Glomerular endothelial cell (primary cell): ENCODE measurements at regions not wholly inside any gene's neighbourhood (a gene's known extent, or its start where the extent isn't known, plus 50 kb on each side); places are given as distances from the start of the nearest gene placed in this dataset.
"Not testable (repeated sequence)": the region's sequence is repeated elsewhere in the genome, so short reads cannot be mapped to it uniquely, and the experiment has no call there.

ENCODE experiments used
- DNase-seq: peaks from one replicate; pipeline ENCODE4 v3.0.0-alpha.2; 2011; ENCODE audit warnings: low read depth, low spot score; ENCODE audit errors: extremely low read depth

- no peak for DNase-seq
These were observed 90.3 kb upstream of the RANBP6 start for GRCh38 chr9:6105738-6106137.

GRCh38 chr9:6104406-6104805 is 89.0 kb upstream of the RANBP6 start:
- DNase-seq = not testable (repeated sequence)

- not testable (repeated sequence) for DNase-seq
These were observed 88.5 kb upstream of the RANBP6 start for GRCh38 chr9:6103911-6104310.

DNA sequence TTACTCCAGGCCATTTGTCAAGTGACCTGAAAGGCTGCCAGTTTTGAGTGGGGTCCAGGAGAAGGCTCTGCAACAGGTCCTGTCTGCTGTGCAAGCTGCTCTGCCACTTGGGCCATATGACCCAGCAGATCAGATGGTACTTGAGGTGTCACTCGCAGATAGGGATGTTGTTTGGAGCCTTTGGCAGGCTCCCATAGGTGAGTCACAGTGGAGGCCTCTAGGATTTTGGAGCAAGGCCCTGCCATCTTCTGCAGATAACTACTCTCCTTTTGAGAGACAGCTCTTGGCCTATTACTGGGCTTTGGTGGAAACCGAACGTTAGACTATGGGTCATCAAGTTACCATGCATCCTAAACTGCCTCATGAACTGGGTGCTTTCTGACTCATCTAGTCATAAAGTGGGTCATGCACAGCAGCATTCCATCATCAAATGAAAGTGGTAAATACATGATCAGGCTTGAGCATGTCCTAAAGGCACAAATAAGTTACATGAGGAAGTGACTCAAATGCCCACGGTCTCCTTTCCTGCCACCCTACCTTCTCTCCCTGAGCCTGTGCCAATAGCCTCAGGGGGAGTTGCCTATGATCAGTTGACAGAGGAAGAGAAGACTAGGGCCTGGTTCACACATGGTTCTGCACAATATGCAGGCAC is 87.0 kb upstream of the RANBP6 start:
- DNase-seq = not testable (repeated sequence)

- not testable (repeated sequence) for DNase-seq
These were observed 86.3 kb upstream of the RANBP6 start for GRCh38 chr9:6101725-6102124.

GRCh38 chr9:6099346-6099745 is 83.9 kb upstream of the RANBP6 start:
- DNase-seq = not testable (repeated sequence)

- DNase-seq = no peak
These were observed 83.0 kb upstream of the RANBP6 start for GRCh38 chr9:6098431-6098830.

DNA sequence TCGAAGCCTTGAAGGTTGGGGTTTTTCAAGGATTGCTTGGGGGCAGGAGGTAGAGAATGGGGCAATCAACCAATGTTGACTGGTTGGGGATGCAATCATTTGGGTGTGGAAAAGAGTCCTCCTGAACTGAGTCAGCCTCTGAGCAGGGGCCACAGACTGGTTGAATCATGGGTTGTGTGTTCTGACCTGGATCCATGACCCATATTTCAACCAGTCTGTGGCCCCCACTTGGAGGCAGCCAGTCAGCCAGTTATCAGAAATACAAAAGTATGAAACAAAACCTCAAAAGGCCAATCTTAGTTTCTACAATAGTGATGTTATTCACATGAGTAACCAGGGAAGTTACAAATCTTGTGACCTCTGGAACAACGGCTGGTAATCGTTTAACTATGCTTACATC is 81.4 kb upstream of the RANBP6 start:
- no peak for DNase-seq

DNA sequence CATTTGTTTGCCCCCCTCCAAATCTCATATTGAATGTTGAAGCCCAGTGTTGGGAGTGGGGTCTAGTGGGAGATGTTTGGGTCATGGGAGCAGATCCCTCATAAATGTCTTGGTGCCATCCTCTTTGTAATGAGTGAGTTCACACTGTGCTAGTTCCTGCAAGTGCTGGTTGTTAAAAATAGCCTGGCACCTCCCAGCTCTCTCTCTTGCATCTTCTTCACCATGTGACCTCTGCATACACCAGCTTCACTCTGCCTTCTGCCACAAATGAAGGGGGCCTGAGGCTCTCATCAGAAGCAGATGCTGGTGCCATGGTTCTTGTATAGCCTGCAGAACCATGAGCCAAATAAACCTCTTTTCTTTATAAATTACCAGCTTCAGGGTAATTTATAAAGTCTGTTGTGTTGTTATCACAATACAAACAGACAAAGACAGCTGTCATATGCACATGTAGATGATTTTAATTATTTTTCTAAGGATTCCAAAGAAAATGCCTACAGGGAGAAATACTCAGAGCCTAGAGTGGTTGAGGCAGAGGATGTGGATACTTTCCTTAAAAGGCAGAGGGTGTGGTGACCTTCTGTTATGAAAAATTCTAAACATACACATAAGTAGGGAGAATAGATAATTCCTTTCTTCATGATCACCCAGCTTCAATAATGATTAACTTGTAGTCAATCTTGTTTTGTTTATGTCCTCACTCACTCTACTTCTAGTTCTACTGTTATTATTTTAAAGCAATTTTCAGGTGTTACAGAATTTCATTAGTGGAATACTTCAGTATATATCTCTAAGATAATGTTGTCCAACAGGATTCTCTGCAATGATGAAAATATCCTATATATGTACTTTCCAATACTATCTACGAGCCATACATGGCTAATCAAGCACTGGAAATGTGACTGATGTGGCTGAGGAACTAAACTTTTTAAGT is 75.1 kb upstream of the RANBP6 start:
- no peak for DNase-seq

DNA sequence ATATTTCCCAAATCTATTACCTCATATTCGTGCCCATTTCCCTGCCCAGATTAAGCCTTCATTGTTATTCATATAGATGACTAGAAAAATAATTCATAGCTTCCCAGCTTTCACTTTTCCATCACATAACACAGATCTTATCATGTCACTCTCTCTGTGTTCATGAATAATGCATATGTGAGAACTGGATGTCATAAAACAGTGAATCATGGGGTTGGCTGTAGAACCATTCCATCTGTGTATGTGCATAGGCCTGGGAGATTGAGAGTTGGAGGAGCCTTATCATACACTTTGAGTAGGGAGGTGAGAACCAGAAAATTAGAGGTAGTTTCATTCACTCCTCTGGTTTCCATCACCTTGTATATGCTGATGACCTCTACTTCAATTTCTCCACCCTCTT is 73.9 kb upstream of the RANBP6 start:
- DNase-seq = no peak

GRCh38 chr9:6086006-6086655 is 70.7 kb upstream of the RANBP6 start:
- no peak for DNase-seq

DNA sequence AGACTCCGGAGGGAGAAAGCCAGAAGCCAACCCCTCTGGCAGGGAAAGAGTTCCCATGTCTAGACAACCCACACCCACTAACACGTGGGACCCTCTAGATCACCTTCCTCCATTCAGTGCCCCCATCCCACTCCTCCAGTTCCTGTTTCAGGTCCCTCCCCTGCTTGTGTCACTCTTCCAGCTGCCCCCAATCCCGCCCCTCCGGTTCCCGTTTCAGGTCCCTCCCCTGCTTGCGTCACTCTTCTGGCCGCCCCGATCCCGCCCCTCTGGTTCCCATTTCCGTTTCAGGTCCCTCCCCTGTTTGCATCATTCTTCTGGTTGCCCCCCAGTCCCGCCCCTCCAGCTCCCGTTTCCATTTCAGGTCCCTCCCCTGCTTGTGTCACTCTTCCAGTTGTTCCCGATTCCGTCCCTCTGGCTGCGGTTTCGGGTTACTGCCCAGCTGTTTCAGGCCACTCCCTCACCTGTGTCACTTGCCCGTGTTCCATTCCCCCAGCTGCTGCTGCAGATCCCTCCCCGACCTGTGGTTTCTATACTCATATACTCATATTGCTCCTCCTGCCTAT is 64.8 kb upstream of the RANBP6 start:
- peak; percentile 62 for DNase-seq

DNA sequence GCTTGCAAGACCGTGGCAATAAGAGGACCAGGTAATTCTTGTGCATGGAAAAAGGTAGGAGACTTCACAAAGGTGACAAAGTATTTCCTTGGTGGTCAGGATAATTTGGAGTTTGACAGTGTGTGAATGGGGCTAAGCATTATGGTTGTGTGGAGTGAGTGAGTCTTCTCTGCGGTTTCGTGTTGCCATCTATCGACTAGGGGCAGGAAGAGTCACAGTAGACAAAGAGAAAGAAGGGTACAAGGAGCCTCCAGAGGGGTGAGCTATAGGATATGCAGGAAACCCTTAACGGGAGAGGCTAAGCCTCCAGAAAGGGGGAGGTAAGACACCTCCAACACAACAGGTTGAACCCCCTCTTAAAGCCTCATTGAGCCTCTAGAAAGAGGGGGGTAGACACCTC is 64.0 kb upstream of the RANBP6 start:
- no peak for DNase-seq

GRCh38 chr9:6078382-6079105 is 63.1 kb upstream of the RANBP6 start:
- DNase-seq = no peak

GRCh38 chr9:6076851-6077250 is 61.4 kb upstream of the RANBP6 start:
- DNase-seq = no peak

- no peak for DNase-seq
These were observed 58.3 kb upstream of the RANBP6 start for GRCh38 chr9:6073731-6074130.

DNA sequence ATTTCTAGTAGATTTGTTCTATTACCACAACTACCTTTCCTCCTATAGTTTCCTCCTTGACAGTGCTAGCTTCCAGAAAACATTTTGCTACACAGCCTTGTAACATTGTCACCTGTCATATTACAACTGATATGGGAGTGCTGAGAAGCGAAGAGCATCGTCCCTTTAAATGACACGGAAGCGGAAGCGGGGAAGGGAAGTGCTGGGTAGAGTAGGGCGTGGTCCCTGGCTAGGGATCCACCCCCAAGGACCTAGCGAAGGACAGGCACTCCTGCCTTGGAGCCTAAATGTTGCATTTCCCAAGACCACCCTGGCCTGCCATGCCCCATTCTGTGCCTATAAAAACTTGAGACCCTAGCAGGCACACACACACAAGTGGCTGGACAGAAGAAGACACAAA is 57.4 kb upstream of the RANBP6 start:
- no peak for DNase-seq

- no peak for DNase-seq
These were observed 57.0 kb upstream of the RANBP6 start for GRCh38 chr9:6072453-6072852.

DNA sequence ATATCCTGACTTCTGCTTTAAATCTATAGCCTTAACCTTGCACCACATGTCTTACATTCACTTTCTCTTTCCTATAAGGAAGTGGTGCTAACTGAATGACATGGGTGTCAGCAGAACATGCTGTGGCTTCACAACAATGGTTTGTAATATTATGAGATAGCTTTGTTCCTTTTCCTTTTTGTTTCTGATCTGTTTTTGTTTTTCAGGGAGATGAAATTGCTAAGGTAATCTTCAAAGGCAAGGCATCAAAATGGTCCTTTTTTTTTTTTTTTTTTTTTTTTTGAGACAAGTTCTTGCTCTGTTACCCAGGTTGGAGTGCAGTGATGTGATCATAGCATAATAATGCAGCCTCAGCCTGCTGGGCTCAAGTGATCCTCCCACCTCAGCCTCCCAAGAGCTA is 53.6 kb upstream of the RANBP6 start:
- DNase-seq = no peak

DNA sequence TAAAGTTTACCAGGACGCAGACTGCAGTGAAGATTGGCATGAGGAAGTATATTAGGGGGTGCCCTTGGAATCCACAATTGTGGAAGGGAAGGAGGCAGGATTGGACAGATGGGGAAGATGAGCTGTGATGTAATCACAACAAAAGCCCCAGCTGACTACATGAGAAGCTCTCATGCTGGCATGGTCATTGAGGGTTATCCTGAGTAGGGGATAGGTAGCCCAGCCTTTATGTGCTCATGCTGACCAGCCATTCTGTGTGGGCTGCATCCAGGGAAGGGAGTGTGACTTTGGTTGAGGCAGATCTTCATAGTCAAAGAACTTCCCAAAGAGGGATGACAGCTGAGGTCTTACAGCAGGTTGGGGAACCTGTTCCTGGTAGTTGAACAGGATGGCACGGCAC is 52.0 kb upstream of the RANBP6 start:
- DNase-seq = no peak
